ENCODE measurements at regions not wholly inside any gene's neighbourhood (a gene's known extent, or its start where the extent isn't known, plus 50 kb on each side); places are given as distances from the start of the nearest gene placed in this dataset.
A peak's percentile ranks its signal among the peaks of the same experiment; 100 is the strongest.

DNA sequence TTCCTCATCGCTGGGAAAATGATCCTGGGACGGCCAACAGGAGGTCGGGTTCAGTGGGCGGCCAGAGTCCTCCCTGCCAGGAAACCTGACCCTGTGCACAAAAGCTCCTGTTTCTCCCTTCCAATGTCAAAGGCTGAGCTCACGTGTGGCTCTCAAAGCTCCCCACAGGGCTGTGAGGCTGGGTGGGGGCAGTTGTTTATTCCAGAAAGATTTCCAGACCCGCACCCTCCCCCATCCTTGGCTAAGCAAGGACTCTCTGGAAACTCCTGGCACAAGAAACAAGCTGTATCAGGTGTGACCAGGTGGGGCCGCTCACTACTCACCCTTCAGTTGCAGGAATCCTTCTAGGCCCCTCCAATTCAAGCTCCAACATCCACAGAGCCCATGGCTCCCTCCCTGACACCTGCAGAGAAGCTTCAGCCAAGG is 131.9 kb downstream of the SHANK2 start:
- TF ChIP-seq, protein P1, sequence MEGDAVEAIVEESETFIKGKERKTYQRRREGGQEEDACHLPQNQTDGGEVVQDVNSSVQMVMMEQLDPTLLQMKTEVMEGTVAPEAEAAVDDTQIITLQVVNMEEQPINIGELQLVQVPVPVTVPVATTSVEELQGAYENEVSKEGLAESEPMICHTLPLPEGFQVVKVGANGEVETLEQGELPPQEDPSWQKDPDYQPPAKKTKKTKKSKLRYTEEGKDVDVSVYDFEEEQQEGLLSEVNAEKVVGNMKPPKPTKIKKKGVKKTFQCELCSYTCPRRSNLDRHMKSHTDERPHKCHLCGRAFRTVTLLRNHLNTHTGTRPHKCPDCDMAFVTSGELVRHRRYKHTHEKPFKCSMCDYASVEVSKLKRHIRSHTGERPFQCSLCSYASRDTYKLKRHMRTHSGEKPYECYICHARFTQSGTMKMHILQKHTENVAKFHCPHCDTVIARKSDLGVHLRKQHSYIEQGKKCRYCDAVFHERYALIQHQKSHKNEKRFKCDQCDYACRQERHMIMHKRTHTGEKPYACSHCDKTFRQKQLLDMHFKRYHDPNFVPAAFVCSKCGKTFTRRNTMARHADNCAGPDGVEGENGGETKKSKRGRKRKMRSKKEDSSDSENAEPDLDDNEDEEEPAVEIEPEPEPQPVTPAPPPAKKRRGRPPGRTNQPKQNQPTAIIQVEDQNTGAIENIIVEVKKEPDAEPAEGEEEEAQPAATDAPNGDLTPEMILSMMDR (IDR thresholded peaks at IDR 0.05; ENCODE audit: control insufficient read depth, extremely low read depth, insufficient read depth), result peak; percentile 77
- DNase-seq (ENCODE audit: low read depth), result no peak
- no peak overlapping the region for H3K4me3 ChIP-seq (ENCODE audit: low read depth, low read length)

DNA sequence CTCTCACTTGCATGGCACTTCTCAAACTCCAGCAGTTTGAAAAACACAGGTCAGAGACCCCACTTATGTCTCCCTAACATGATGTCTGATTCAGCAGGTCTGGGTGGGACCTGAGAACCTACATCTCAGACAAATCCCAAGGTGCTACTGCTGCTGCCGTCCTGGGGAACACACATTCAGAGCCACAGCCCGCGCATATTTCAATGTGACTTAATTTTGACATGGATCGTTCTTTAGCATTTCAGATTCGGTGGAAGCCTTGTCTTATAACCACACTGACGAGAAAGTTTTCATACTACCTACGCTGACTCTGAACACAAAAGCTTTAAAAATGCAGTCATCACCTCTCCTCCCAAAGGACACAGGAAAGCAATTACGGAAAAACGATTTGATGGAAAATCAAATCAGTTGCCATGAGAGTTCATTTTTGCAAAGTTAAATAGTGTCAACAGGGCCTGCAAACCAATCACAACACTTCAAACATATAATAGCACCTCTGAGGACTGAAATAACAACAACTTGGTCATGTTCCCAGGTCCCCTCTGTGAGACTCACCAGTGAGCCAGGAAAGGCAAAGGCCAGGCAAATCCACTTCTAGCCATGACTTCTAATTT is 132.6 kb downstream of the SHANK2 start:
- TF ChIP-seq, protein P1 (IDR thresholded peaks at IDR 0.05; ENCODE audit: control insufficient read depth, extremely low read depth, insufficient read depth), result no peak
- no peak overlapping the region for H3K4me3 ChIP-seq (ENCODE audit: low read depth, low read length)
- DNase-seq (ENCODE audit: low read depth), result no peak

DNA sequence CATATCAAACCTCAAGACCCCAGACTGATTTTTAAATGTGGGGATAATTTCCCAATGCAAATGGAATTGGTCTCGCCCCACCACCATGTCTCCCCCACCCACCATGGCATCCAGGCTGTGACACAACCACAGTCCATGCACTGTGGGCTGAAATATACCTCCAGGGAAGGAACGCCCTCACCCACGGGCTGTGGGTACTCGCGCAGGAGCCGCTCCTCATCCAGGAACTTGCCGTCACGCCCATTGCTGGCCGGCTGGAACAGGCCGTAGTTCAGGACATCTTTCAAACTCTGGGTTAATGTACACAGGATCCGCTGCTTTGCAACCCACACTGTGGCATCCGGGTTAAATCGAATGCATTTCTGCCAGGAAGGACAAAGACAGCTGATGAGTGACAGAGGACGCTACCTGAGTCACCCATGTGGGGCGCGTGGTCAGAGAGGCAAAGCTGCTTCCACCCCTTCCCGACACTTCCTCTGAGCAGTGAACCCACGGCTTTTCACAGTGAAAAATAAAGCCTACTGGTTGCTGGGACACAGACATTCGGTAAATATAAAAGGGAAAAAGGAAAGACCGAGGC is 133.6 kb downstream of the SHANK2 start:
- DNase-seq (ENCODE audit: low read depth), result no peak
- no peak overlapping the region for H3K4me3 ChIP-seq (ENCODE audit: low read depth, low read length)
- TF ChIP-seq, protein P1 (IDR thresholded peaks at IDR 0.05; ENCODE audit: control insufficient read depth, extremely low read depth, insufficient read depth), result no peak

DNA sequence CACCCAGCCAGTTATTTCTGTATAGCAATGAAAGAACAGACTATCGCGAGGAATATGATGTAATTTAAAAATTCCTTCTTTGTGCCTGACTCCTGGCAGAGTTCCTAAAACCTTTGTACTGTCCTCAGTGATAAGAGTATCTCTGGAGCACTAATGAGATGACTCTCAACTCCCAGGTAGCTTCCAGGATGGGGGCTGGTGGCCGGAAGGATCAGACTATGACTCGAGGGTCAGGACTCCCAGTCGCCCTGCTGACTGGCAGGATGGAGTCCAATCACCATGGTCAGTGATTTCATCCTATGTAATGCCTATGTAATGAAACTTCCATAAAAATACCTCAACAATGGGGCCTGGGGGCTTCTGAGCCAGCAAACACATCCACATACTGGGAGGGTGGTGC is 135.1 kb downstream of the SHANK2 start:
- H3K4me3 ChIP-seq (ENCODE audit: low read depth, low read length), result no peak overlapping the region
- no peak for DNase-seq (ENCODE audit: low read depth)
- TF ChIP-seq, protein P1 (IDR thresholded peaks at IDR 0.05; ENCODE audit: control insufficient read depth, extremely low read depth, insufficient read depth), result no peak

DNA sequence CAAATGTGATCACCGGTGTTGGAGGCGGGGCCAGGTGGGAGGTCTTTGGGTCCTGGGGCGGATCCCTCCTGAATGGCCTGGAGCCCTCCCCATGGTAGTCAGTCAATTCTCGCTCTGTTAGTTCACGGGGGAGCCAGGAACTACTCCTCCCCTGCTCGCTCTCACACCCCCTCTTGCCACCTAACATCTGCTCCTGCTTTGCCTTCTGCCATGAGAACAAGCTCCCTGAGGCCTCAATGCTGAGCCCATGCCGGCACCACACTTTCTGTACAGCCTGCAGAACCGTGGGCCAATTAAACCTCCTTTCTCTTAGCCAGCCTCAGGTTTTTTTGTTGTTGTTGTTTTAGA is 135.7 kb downstream of the SHANK2 start:
- TF ChIP-seq, protein P1 (IDR thresholded peaks at IDR 0.05; ENCODE audit: control insufficient read depth, extremely low read depth, insufficient read depth), result no peak
- DNase-seq (ENCODE audit: low read depth), result no peak

DNA sequence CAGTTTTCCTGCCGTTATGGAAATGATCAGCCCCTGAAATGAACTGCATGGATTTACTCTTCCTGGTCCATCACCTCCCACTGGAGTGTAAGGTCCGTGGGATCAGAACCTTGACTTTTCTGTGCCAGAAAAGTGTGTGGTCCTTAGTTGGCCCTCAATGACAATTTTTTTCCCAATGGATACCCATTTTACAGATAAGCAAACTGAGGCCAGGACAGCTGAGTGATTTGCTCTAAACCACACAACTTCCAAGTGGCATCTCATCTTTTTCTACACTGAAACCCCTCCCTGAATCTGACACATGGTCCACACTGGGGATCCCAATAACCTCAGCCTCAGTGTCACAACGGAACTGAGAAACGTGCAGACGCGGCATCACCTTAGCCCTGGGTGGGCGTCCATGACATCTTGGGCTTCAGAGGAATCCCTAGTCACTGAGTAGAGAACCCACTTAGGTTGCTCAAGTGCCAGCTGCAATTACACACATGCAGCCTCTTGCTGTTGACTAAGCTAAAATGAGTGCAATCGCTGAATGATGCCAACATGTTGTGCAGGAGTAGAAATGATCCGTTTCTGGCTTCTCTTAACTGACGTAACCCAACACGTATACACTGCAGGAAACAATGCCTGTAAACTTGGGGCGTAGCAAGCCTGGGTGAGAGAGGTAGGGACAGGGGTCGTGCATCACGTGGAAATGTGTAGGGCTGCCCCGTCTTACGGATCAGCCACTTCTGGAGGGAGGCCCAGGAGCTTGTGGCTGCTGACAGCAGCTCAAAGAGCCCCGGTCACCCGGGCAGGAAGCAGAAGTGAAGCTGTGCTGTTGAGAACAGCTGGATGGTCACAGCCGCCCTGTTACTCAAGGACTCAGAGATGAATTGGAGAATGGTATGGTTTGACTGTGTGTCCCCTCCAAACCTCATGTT is 136.3 kb downstream of the SHANK2 start:
- H3K4me3 ChIP-seq (ENCODE audit: low read depth, low read length), result no peak overlapping the region
- TF ChIP-seq, protein P1 (IDR thresholded peaks at IDR 0.05; ENCODE audit: control insufficient read depth, extremely low read depth, insufficient read depth), result no peak
- DNase-seq (ENCODE audit: low read depth), result no peak

More for the DNA sequence above, 135.7 kb downstream of the SHANK2 start:
- no peak overlapping the region for H3K4me3 ChIP-seq (ENCODE audit: low read depth, low read length)
